ENCODE measurements at regions not wholly inside any gene's neighbourhood (a gene's known extent, or its start where the extent isn't known, plus 50 kb on each side); places are given as distances from the start of the nearest gene placed in this dataset.

- TF ChIP-seq, protein P1, sequence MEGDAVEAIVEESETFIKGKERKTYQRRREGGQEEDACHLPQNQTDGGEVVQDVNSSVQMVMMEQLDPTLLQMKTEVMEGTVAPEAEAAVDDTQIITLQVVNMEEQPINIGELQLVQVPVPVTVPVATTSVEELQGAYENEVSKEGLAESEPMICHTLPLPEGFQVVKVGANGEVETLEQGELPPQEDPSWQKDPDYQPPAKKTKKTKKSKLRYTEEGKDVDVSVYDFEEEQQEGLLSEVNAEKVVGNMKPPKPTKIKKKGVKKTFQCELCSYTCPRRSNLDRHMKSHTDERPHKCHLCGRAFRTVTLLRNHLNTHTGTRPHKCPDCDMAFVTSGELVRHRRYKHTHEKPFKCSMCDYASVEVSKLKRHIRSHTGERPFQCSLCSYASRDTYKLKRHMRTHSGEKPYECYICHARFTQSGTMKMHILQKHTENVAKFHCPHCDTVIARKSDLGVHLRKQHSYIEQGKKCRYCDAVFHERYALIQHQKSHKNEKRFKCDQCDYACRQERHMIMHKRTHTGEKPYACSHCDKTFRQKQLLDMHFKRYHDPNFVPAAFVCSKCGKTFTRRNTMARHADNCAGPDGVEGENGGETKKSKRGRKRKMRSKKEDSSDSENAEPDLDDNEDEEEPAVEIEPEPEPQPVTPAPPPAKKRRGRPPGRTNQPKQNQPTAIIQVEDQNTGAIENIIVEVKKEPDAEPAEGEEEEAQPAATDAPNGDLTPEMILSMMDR (IDR thresholded peaks at IDR 0.05; ENCODE audit: borderline replicate concordance, extremely low read depth, low read length, poor library complexity, severe bottlenecking): no peak
- TF ChIP-seq EZH2 (IDR thresholded peaks at IDR 0.05; ENCODE audit: borderline replicate concordance, low read depth, low read length, severe bottlenecking): no peak
Measured at GRCh38 chr16:79540825-79541595, 59.5 kb downstream of the MAF start.

All from DND-41 (cell line).